Forelimb muscle (tissue), 1 donor: ENCODE measurements at regions not wholly inside any gene's neighbourhood (a gene's known extent, or its start where the extent isn't known, plus 50 kb on each side); places are given as distances from the start of the nearest gene placed in this dataset.
A peak's percentile ranks its signal among the peaks of the same experiment; 100 is the strongest.

Experiments
- DNase-seq: peaks from one replicate; pipeline ENCODE4 v3.0.0-alpha.2; 2013; ENCODE audit warnings: low read depth

DNA sequence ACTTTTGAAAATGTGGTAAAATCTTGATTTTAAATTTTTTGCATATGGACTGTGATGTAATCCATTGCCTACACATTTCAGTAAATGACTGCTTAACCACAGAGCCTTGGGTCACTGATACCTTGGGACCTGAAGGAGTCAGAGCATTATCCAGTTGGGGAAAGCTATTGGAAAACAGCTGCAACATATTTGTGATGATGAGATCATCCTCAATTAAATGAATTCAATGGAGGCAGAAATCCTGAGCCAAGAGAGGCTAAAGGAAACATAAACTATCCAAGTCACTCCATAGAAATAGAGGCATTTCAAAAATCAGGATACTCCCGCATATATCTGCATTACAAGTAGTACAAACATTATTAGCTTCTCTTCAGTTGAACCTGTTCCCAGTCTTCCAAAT, 99.8 kb upstream of the PRMT6 start:
- peak; percentile 89 for DNase-seq

- no peak for DNase-seq
Measured at GRCh38 chr1:106957795-106958194, 98.7 kb upstream of the PRMT6 start.

- no peak for DNase-seq
Measured at GRCh38 chr1:106960412-106960811, 96.1 kb upstream of the PRMT6 start.

- no peak for DNase-seq
Measured at GRCh38 chr1:106961646-106962045, 94.8 kb upstream of the PRMT6 start.

DNA sequence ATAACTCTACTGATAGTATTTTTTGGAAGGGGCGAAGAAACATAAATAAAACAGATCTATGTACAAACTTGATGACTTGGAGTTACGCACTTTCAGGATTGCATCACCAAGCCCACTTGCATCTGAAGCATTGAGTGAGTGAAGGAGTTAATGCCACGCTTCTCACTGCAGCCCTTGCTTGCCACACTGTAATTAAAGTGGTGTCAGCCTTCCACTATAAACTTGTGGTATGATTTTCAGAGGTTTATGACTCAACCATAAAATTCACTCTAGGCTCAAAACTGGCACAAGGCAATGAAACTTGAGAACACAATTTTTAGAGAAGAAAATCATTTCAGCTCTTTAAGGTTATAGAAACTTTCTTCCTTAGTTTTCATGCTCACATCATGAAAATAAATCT, 93.9 kb upstream of the PRMT6 start:
- DNase-seq, result no peak

DNA sequence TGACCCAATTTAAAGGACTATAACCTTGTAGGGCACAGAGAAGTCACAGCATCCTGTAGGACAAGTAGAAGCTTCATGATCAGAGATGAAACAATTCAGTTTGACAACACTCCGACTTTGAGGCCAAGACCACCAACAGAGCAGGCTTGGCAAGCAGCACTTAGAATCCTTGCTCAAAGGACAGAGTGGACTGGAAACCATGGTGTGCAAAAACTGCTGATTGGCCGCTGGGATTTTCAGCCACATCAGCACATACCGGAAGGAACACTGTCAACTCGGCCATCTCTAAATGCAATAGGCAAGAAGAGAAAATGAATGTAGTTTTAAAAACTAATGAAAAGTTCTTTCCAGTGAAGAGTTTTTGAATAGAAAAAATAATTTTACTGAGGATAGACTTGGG, 92.0 kb upstream of the PRMT6 start:
- DNase-seq, result no peak

GRCh38 chr1:106968644-106969043, 87.8 kb upstream of the PRMT6 start:
- no peak for DNase-seq

DNA sequence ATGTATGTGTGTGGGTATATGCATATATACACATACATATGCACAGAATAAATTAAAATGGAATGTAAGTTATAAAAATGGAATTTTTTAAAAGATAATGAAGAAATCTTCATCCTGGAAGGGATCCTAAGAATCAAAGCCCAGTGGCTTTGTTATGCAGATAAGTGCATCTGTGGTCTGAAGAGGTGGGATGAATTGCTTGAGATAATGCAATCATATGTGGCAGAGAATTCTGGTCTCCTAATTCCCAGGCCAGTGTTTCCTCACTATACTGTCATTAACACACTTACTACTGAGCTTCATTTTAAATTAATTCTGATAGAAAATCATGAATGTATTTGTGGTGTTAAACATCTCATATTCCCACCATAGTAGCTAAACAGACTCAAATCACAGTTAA, 86.7 kb upstream of the PRMT6 start:
- DNase-seq, result no peak

GRCh38 chr1:106972074-106972473, 84.4 kb upstream of the PRMT6 start:
- DNase-seq, result no peak

DNA sequence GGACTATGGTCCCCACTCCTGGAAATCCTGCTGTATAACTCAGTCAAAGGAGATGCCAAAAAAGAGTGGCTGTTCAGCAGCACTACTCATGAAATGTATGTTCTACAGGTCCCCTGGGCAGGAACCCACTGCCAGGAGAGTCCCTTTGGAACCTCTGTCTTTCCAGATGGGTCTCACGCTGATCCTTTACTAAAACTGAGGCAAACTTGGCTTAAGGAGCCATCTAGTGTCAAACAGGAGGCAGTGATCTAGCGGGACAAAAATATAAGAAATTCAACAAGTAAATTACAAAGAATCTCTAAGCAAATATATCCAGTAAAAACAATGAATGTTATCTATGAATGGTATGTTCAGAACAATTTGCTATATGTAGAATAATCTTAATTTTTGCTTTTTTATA, 80.5 kb upstream of the PRMT6 start:
- no peak for DNase-seq

DNA sequence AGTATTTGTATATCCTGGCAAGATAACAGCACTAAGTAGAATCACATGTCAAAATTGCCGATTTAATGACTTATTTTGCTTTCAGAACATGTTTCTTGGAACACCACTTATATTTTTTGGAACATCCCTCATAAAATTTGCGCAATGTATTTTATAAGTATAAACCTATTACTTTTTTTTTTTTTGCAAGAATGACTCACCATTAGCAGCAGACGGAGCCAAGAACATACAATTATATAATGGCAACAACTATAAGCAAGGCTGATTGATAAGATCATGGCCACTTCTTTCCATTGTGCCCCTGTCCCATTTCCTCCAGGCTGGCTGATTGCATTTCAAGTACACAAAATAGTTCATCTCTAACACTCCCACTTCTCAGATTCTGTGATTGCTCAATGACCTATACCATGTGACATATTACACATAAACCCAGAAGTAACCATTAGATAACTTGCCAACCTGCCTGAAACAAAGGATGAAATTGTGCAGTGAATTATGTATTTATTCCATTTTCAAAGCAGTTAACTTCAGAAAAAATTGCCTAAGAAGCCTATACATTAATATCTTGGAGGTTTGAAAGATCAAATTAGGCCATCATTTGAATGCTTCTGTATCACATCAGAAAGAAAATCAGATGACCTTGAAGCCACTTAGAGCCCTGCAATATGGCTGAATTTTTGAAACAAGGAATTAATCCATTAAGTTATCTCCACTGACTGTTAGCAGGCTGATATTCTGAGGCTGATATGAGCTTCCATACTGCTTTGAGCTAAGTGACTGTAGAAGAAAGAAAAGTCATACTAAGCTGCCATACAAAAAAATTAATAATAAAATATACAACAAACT, 77.8 kb upstream of the PRMT6 start:
- DNase-seq, result peak; percentile 70

GRCh38 chr1:106979371-106979770, 77.1 kb upstream of the PRMT6 start:
- DNase-seq, result no peak

DNA sequence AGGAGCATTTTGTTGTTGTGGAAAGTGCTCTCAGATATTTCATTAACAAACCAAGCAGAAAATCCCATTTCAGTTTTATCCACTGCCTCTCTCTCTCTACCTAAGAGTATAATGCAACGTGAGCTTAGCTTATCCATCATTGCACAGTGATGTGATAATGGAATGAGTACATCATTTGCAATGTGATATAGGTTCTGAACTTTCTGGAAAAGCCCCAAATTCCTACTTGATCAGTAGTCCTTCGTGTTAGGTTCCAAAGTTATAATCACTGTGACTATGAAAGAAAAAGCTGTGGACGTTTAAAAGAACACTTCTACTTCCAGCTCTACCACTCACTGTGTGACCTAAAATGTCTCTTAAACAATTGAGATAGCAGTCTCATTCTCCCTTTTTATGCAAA, 76.4 kb upstream of the PRMT6 start:
- no peak for DNase-seq

- DNase-seq, result no peak
Measured at GRCh38 chr1:106984801-106985200, 71.7 kb upstream of the PRMT6 start.

DNA sequence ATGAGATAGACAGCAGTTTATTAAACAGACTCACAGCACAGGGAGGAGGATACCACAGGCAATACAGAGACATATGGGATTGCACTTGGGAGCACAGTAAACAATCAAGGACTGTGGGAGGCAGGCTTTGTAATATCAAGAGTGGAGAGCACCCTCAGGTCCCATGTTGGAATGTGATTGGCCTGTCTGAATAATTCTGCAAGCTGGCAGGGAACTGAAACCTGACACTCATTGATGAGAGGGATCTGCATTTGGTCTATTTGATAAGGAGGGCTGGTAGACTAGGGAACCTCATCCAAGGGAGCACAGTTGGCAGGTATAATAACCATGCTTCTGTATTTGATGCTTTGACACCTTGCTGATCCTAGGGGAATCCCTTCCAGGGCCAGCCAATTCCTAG, 69.9 kb upstream of the PRMT6 start:
- DNase-seq, result no peak

- DNase-seq, result no peak
Measured at GRCh38 chr1:106995970-106996369, 60.5 kb upstream of the PRMT6 start.

- DNase-seq, result no peak
Measured at GRCh38 chr1:106998431-106999002, 58.0 kb upstream of the PRMT6 start.

DNA sequence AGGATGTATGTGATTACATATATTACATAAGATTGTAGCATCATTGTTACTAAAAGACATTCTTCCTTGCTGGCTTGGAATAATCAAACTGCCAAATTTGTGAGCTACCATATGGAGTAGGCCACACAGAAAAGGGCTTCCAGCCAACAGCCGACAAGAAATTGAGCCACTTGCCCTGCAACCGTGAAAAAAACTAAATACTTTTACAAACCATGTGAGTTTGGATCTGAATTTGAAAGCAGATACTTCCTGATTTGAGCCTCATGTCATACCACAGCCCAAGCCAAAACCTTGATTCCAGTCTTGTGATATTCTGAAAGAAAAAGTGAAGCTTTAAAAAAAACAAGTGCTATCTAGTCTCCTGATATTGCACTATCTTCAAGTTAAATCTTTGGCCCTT, 55.6 kb upstream of the PRMT6 start:
- DNase-seq, result no peak

GRCh38 chr1:107003972-107004371, 52.5 kb upstream of the PRMT6 start:
- no peak for DNase-seq

DNA sequence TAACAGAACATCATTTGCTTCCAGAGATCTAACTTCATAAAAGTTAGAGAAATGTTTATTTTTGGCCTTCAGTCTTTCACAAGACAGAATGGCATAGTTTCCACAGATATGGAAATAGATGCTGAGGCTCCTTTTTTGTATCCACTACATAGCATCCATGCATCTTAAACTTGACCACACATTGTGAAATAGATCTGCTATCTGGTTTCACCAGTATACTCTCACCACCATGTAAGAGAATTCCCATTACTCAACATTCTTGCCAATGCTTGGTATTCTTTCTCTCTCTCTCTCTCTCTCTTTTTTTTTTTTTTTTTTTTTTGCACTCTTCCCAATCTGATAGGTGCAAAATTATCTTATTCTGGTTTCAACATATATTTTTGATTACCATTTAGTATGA, 52.1 kb upstream of the PRMT6 start:
- no peak for DNase-seq
